ENCODE measurements at regions not wholly inside any gene's neighbourhood (a gene's known extent, or its start where the extent isn't known, plus 50 kb on each side); places are given as distances from the start of the nearest gene placed in this dataset.

GRCh38 chr2:165013944-165014619 is 58.8 kb upstream of the SLC38A11 start (continued):
- TF ChIP-seq, protein P1, sequence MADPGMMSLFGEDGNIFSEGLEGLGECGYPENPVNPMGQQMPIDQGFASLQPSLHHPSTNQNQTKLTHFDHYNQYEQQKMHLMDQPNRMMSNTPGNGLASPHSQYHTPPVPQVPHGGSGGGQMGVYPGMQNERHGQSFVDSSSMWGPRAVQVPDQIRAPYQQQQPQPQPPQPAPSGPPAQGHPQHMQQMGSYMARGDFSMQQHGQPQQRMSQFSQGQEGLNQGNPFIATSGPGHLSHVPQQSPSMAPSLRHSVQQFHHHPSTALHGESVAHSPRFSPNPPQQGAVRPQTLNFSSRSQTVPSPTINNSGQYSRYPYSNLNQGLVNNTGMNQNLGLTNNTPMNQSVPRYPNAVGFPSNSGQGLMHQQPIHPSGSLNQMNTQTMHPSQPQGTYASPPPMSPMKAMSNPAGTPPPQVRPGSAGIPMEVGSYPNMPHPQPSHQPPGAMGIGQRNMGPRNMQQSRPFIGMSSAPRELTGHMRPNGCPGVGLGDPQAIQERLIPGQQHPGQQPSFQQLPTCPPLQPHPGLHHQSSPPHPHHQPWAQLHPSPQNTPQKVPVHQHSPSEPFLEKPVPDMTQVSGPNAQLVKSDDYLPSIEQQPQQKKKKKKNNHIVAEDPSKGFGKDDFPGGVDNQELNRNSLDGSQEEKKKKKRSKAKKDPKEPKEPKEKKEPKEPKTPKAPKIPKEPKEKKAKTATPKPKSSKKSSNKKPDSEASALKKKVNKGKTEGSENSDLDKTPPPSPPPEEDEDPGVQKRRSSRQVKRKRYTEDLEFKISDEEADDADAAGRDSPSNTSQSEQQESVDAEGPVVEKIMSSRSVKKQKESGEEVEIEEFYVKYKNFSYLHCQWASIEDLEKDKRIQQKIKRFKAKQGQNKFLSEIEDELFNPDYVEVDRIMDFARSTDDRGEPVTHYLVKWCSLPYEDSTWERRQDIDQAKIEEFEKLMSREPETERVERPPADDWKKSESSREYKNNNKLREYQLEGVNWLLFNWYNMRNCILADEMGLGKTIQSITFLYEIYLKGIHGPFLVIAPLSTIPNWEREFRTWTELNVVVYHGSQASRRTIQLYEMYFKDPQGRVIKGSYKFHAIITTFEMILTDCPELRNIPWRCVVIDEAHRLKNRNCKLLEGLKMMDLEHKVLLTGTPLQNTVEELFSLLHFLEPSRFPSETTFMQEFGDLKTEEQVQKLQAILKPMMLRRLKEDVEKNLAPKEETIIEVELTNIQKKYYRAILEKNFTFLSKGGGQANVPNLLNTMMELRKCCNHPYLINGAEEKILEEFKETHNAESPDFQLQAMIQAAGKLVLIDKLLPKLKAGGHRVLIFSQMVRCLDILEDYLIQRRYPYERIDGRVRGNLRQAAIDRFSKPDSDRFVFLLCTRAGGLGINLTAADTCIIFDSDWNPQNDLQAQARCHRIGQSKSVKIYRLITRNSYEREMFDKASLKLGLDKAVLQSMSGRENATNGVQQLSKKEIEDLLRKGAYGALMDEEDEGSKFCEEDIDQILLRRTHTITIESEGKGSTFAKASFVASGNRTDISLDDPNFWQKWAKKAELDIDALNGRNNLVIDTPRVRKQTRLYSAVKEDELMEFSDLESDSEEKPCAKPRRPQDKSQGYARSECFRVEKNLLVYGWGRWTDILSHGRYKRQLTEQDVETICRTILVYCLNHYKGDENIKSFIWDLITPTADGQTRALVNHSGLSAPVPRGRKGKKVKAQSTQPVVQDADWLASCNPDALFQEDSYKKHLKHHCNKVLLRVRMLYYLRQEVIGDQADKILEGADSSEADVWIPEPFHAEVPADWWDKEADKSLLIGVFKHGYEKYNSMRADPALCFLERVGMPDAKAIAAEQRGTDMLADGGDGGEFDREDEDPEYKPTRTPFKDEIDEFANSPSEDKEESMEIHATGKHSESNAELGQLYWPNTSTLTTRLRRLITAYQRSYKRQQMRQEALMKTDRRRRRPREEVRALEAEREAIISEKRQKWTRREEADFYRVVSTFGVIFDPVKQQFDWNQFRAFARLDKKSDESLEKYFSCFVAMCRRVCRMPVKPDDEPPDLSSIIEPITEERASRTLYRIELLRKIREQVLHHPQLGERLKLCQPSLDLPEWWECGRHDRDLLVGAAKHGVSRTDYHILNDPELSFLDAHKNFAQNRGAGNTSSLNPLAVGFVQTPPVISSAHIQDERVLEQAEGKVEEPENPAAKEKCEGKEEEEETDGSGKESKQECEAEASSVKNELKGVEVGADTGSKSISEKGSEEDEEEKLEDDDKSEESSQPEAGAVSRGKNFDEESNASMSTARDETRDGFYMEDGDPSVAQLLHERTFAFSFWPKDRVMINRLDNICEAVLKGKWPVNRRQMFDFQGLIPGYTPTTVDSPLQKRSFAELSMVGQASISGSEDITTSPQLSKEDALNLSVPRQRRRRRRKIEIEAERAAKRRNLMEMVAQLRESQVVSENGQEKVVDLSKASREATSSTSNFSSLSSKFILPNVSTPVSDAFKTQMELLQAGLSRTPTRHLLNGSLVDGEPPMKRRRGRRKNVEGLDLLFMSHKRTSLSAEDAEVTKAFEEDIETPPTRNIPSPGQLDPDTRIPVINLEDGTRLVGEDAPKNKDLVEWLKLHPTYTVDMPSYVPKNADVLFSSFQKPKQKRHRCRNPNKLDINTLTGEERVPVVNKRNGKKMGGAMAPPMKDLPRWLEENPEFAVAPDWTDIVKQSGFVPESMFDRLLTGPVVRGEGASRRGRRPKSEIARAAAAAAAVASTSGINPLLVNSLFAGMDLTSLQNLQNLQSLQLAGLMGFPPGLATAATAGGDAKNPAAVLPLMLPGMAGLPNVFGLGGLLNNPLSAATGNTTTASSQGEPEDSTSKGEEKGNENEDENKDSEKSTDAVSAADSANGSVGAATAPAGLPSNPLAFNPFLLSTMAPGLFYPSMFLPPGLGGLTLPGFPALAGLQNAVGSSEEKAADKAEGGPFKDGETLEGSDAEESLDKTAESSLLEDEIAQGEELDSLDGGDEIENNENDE (IDR thresholded peaks at IDR 0.05; ENCODE audit: insufficient replicate concordance, low read length), result no peak
- no peak for TF ChIP-seq RBBP5 (IDR thresholded peaks at IDR 0.05; ENCODE audit: borderline replicate concordance, low read depth, low read length)
- no peak for TF ChIP-seq CREB1 (IDR thresholded peaks at IDR 0.05)
- no peak for TF ChIP-seq MAX (IDR thresholded peaks at IDR 0.05)
- TF ChIP-seq KDM5A (IDR thresholded peaks at IDR 0.05; ENCODE audit: low read length), result no peak
- no peak for TF ChIP-seq BCL11A (IDR thresholded peaks at IDR 0.05; ENCODE audit: low read depth in 2 of 2, low read length in 2 of 2)
- no peak for TF ChIP-seq SIRT6 (IDR thresholded peaks at IDR 0.05; ENCODE audit: low read length)
- TF ChIP-seq, protein P2, sequence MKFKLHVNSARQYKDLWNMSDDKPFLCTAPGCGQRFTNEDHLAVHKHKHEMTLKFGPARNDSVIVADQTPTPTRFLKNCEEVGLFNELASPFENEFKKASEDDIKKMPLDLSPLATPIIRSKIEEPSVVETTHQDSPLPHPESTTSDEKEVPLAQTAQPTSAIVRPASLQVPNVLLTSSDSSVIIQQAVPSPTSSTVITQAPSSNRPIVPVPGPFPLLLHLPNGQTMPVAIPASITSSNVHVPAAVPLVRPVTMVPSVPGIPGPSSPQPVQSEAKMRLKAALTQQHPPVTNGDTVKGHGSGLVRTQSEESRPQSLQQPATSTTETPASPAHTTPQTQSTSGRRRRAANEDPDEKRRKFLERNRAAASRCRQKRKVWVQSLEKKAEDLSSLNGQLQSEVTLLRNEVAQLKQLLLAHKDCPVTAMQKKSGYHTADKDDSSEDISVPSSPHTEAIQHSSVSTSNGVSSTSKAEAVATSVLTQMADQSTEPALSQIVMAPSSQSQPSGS (IDR thresholded peaks at IDR 0.05; ENCODE audit: low read length), result no peak

All from H1 (cell line).